ENCODE measurements at regions not wholly inside any gene's neighbourhood (a gene's known extent, or its start where the extent isn't known, plus 50 kb on each side); places are given as distances from the start of the nearest gene placed in this dataset.

GRCh38 chr7:131879424-131879823 is 323.0 kb upstream of the PODXL start:
- TF ChIP-seq, protein P1, sequence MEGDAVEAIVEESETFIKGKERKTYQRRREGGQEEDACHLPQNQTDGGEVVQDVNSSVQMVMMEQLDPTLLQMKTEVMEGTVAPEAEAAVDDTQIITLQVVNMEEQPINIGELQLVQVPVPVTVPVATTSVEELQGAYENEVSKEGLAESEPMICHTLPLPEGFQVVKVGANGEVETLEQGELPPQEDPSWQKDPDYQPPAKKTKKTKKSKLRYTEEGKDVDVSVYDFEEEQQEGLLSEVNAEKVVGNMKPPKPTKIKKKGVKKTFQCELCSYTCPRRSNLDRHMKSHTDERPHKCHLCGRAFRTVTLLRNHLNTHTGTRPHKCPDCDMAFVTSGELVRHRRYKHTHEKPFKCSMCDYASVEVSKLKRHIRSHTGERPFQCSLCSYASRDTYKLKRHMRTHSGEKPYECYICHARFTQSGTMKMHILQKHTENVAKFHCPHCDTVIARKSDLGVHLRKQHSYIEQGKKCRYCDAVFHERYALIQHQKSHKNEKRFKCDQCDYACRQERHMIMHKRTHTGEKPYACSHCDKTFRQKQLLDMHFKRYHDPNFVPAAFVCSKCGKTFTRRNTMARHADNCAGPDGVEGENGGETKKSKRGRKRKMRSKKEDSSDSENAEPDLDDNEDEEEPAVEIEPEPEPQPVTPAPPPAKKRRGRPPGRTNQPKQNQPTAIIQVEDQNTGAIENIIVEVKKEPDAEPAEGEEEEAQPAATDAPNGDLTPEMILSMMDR (conservative IDR thresholded peaks at IDR 0.05), result no peak
- no peak for TF ChIP-seq EZH2 (IDR thresholded peaks at IDR 0.05; ENCODE audit: low read depth)
